ENCODE measurements at regions not wholly inside any gene's neighbourhood (a gene's known extent, or its start where the extent isn't known, plus 50 kb on each side); places are given as distances from the start of the nearest gene placed in this dataset.

GRCh38 chr2:21759819-21760218 lies 636.1 kb downstream of the TDRD15 start:
- Histone ChIP-seq H3K9ac (ENCODE audit: low read depth, low read length) (no peak overlapping the region), H2AFZ (ENCODE audit: low read depth, low read length) (no peak overlapping the region), H3K79me2 (ENCODE audit: insufficient read depth, low read length) (no peaks in the 10 kb centered on the region), H3K36me3 (ENCODE audit: insufficient read depth, low read length) (no peaks in the 10 kb centered on the region), H3K4me2 (ENCODE audit: insufficient read depth, low read length) (no peak overlapping the region), H4K20me1 (ENCODE audit: insufficient read depth, low read length) (no peaks in the 10 kb centered on the region), H3K4me3 (ENCODE audit: low read depth in 1 of 2, low read length in 2 of 2) (no peak overlapping the region), H3K4me1 (ENCODE audit: insufficient read depth, low read length) (no peaks in the 10 kb centered on the region), H3K27me3 (ENCODE audit: insufficient read depth, low read length, poor library complexity) (no peaks in the 10 kb centered on the region), H3K9me3 (ENCODE audit: insufficient read depth, low read length, severe bottlenecking) (no peaks in the 10 kb centered on the region), H3K27ac (ENCODE audit: low read length) (no peak overlapping the region)
- ATAC-seq (ENCODE audit: insufficient read depth, low read depth) (no peak), DNase-seq (no peak)
- TF ChIP-seq CTCF (IDR thresholded peaks at IDR 0.05; ENCODE audit: borderline replicate concordance, extremely low read depth, low read length, poor library complexity, severe bottlenecking), result no peak
- TF ChIP-seq EZH2 (IDR thresholded peaks at IDR 0.05; ENCODE audit: borderline replicate concordance, low read depth, low read length, severe bottlenecking), result no peak

- Histone ChIP-seq H3K79me2 (ENCODE audit: insufficient read depth, low read length) (no peaks in the 10 kb centered on the region), H4K20me1 (ENCODE audit: insufficient read depth, low read length) (no peaks in the 10 kb centered on the region), H3K4me1 (ENCODE audit: insufficient read depth, low read length) (no peaks in the 10 kb centered on the region), H3K4me2 (ENCODE audit: insufficient read depth, low read length) (no peak overlapping the region), H3K27me3 (ENCODE audit: insufficient read depth, low read length, poor library complexity) (no peaks in the 10 kb centered on the region), H2AFZ (ENCODE audit: low read depth, low read length) (no peak overlapping the region), H3K9ac (ENCODE audit: low read depth, low read length) (no peak overlapping the region), H3K4me3 (ENCODE audit: low read depth in 1 of 2, low read length in 2 of 2) (no peak overlapping the region), H3K27ac (ENCODE audit: low read length) (no peak overlapping the region), H3K9me3 (ENCODE audit: insufficient read depth, low read length, severe bottlenecking) (no peaks in the 10 kb centered on the region), H3K36me3 (ENCODE audit: insufficient read depth, low read length) (no peaks in the 10 kb centered on the region)
- TF ChIP-seq CTCF (IDR thresholded peaks at IDR 0.05; ENCODE audit: borderline replicate concordance, extremely low read depth, low read length, poor library complexity, severe bottlenecking) (no peak), EZH2 (IDR thresholded peaks at IDR 0.05; ENCODE audit: borderline replicate concordance, low read depth, low read length, severe bottlenecking) (no peak)
- ATAC-seq (ENCODE audit: insufficient read depth, low read depth) (no peak), DNase-seq (no peak)
Measured at GRCh38 chr2:21761361-21761760, 637.6 kb downstream of the TDRD15 start.

- Histone ChIP-seq H4K20me1 (ENCODE audit: insufficient read depth, low read length) (no peaks in the 10 kb centered on the region), H3K4me2 (ENCODE audit: insufficient read depth, low read length) (no peak overlapping the region), H3K27ac (ENCODE audit: low read length) (no peak overlapping the region), H3K4me3 (ENCODE audit: low read depth in 1 of 2, low read length in 2 of 2) (no peak overlapping the region), H3K27me3 (ENCODE audit: insufficient read depth, low read length, poor library complexity) (no peaks in the 10 kb centered on the region), H3K9me3 (ENCODE audit: insufficient read depth, low read length, severe bottlenecking) (no peaks in the 10 kb centered on the region), H3K36me3 (ENCODE audit: insufficient read depth, low read length) (no peaks in the 10 kb centered on the region), H3K4me1 (ENCODE audit: insufficient read depth, low read length) (no peaks in the 10 kb centered on the region), H2AFZ (ENCODE audit: low read depth, low read length) (no peak overlapping the region), H3K79me2 (ENCODE audit: insufficient read depth, low read length) (no peaks in the 10 kb centered on the region), H3K9ac (ENCODE audit: low read depth, low read length) (no peak overlapping the region)
- no peak for ATAC-seq (ENCODE audit: insufficient read depth, low read depth)
- no peak for DNase-seq
- TF ChIP-seq CTCF (IDR thresholded peaks at IDR 0.05; ENCODE audit: borderline replicate concordance, extremely low read depth, low read length, poor library complexity, severe bottlenecking), result no peak
Measured at GRCh38 chr2:21763501-21763900, 639.7 kb downstream of the TDRD15 start.

- H3K27me3 ChIP-seq (ENCODE audit: insufficient read depth, low read length, poor library complexity), result no peaks in the 10 kb centered on the region
- no peaks in the 10 kb centered on the region for H3K79me2 ChIP-seq (ENCODE audit: insufficient read depth, low read length)
- ATAC-seq (ENCODE audit: insufficient read depth, low read depth) (no peak), DNase-seq (no peak)
- H4K20me1 ChIP-seq (ENCODE audit: insufficient read depth, low read length), result no peaks in the 10 kb centered on the region
- TF ChIP-seq CTCF (IDR thresholded peaks at IDR 0.05; ENCODE audit: borderline replicate concordance, extremely low read depth, low read length, poor library complexity, severe bottlenecking) (no peak), EZH2 (IDR thresholded peaks at IDR 0.05; ENCODE audit: borderline replicate concordance, low read depth, low read length, severe bottlenecking) (no peak)
- no peaks in the 10 kb centered on the region for H3K4me1 ChIP-seq (ENCODE audit: insufficient read depth, low read length)
- no peaks in the 10 kb centered on the region for H3K9me3 ChIP-seq (ENCODE audit: insufficient read depth, low read length, severe bottlenecking)
- no peak overlapping the region for H3K27ac ChIP-seq (ENCODE audit: low read length)
- no peak overlapping the region for H3K4me2 ChIP-seq (ENCODE audit: insufficient read depth, low read length)
- H3K36me3 ChIP-seq (ENCODE audit: insufficient read depth, low read length), result no peaks in the 10 kb centered on the region
- no peak overlapping the region for H3K4me3 ChIP-seq (ENCODE audit: low read depth in 1 of 2, low read length in 2 of 2)
- H3K9ac ChIP-seq (ENCODE audit: low read depth, low read length), result no peak overlapping the region
- H2AFZ ChIP-seq (ENCODE audit: low read depth, low read length), result no peak overlapping the region
Measured at GRCh38 chr2:21770787-21771186, 647.0 kb downstream of the TDRD15 start.

Data from DND-41 (cell line).